H1 (cell line): ENCODE measurements at regions not wholly inside any gene's neighbourhood (a gene's known extent, or its start where the extent isn't known, plus 50 kb on each side); places are given as distances from the start of the nearest gene placed in this dataset.

Experiments used
- CTCF ChIA-PET: fragments of 300-600 bp; sonication (Branson Sonifier 250); formaldehyde crosslinking; loops from one replicate; lab custom pipeline; 2021; ENCODE audit not compliant: partially characterized antibody; lab: Charles Lee
- POLR2A ChIA-PET: fragments of 300-600 bp; sonication (Branson Sonifier 250); formaldehyde crosslinking; loops from one replicate; lab custom pipeline; 2021; ENCODE audit warnings: inconsistent platforms; ENCODE audit not compliant: partially characterized antibody; lab: Charles Lee
- DNase-seq, 2 experiments: peaks; one replicate each; pipeline versions ENCODE4 v3.0.0 to v3.0.0-alpha.2; 2010 to 2022; ENCODE audit warnings: low spot score in 2 of 2, low read depth in 1 of 2, mixed read lengths in 1 of 2
- FAIRE-seq: peaks from 2 replicates; lab custom pipeline; 2011; peaks lifted over from hg19 to GRCh38; lab: Jason Lieb, UNC
- H2AFZ ChIP-seq: 2 replicates; pipeline ENCODE4 v1.8.1; 2012; ENCODE audit warnings: low read length, inconsistent platforms
- H2AK5ac ChIP-seq: 2 replicates; pipeline ENCODE4 v1.6.1; 2013; ENCODE audit warnings: low read depth, low read length
- H2BK120ac ChIP-seq: replicated peaks from 2 replicates; pipeline ENCODE3; 2013; ENCODE audit warnings: low read depth, low read length, inconsistent platforms
- H2BK12ac ChIP-seq: 2 replicates; pipeline ENCODE4 v1.6.1; 2013; ENCODE audit warnings: low read depth, low read length
- H2BK15ac ChIP-seq: 2 replicates; pipeline ENCODE4 v1.6.1; 2013; ENCODE audit warnings: low read length
- H2BK20ac ChIP-seq: 2 replicates; pipeline ENCODE4 v1.6.1; 2013; ENCODE audit warnings: low read length
- H2BK5ac ChIP-seq: 2 replicates; pipeline ENCODE4 v1.6.1; 2013; ENCODE audit warnings: low read depth, low read length
- H3K14ac ChIP-seq: 2 replicates; pipeline ENCODE4 v1.6.1; 2013; ENCODE audit warnings: inconsistent platforms; ENCODE audit not compliant: insufficient read length
- H3K18ac ChIP-seq: 2 replicates; pipeline ENCODE4 v1.6.1; 2013; ENCODE audit warnings: low read length; ENCODE audit errors: extremely low read depth
- H3K23ac ChIP-seq: 2 replicates; pipeline ENCODE4 v1.6.1; 2013; ENCODE audit warnings: inconsistent platforms; ENCODE audit not compliant: insufficient read length
- H3K23me2 ChIP-seq: 2 replicates; pipeline ENCODE4 v1.6.1; 2013; ENCODE audit warnings: low read depth, low read length
- H3K27ac ChIP-seq: 2 replicates; pipeline ENCODE4 v1.6.1; 2011; ENCODE audit warnings: low read depth, low read length, inconsistent platforms
- H3K27me3 ChIP-seq, 4 experiments: replicated peaks in 1 of 4; 1 replicate in 1 of 4; 2 replicates in 3 of 4; pipeline versions ENCODE4 v1.6.1 to v1.8.1; 2011 to 2013; ENCODE audit warnings: low read length in 3 of 4, mild to moderate bottlenecking in 3 of 4, inconsistent platforms in 2 of 4, mixed read lengths in 2 of 4, moderate library complexity in 1 of 4; ENCODE audit not compliant: control insufficient read depth in 3 of 4, insufficient read depth in 3 of 4; ENCODE audit errors: extremely low read depth in 1 of 4
- H3K36me3 ChIP-seq, 4 experiments: 2 replicates each; pipeline versions ENCODE4 v1.6.1 to v1.8.1; 2011 to 2013; ENCODE audit warnings: mild to moderate bottlenecking in 4 of 4, low read length in 3 of 4, moderate library complexity in 2 of 4, control low read depth in 1 of 4, inconsistent platforms in 1 of 4; ENCODE audit not compliant: insufficient read depth in 4 of 4, control insufficient read depth in 2 of 4
- H3K4ac ChIP-seq: replicated peaks from 2 replicates; pipeline ENCODE3; 2013; ENCODE audit warnings: low read length, low read depth, mixed read lengths, inconsistent platforms; ENCODE audit not compliant: insufficient read length
- H3K4me1 ChIP-seq, 4 experiments: replicated peaks in 1 of 4; 1 replicate in 1 of 4; 2 replicates in 3 of 4; pipeline versions ENCODE4 v1.6.1 to v1.8.1; 2011 to 2013; ENCODE audit warnings: low read length in 3 of 4, inconsistent platforms in 2 of 4, mixed read lengths in 1 of 4; ENCODE audit not compliant: insufficient read depth in 4 of 4, control insufficient read depth in 3 of 4
- H3K4me2 ChIP-seq, 2 experiments: 2 replicates each; pipeline versions ENCODE4 v1.6.1 to v1.8.1; 2011 to 2013; ENCODE audit warnings: low read depth in 2 of 2, low read length in 2 of 2, control low read depth in 1 of 2, inconsistent platforms in 1 of 2, mild to moderate bottlenecking in 1 of 2; ENCODE audit not compliant: insufficient read depth in 1 of 2
- H3K4me3 ChIP-seq, 4 experiments: fragments of 200-600, 300-600 bp in 1 of 4; sonication (generic), shearing (Covaris generic), sonication (Bioruptor Twin) in 1 of 4; 2 replicates each; pipeline versions ENCODE4 v1.5.1 to v1.8.1; 2011 to 2016; ENCODE audit warnings: low read length in 4 of 4, low read depth in 3 of 4, control low read depth in 2 of 4, inconsistent platforms in 2 of 4, mild to moderate bottlenecking in 2 of 4, mixed read lengths in 1 of 4, moderate library complexity in 1 of 4; ENCODE audit not compliant: insufficient read depth in 2 of 4; ENCODE audit errors: extremely low read depth in 1 of 4
- H3K56ac ChIP-seq: replicated peaks from 2 replicates; pipeline ENCODE3; 2013; ENCODE audit warnings: low read depth, mild to moderate bottlenecking, mixed read lengths, low read length, inconsistent platforms; ENCODE audit not compliant: insufficient read length
- H3K79me1 ChIP-seq: 2 replicates; pipeline ENCODE4 v1.6.1; 2013; ENCODE audit warnings: low read depth, low read length, control low read depth
- H3K79me2 ChIP-seq, 2 experiments: 2 replicates each; pipeline versions ENCODE4 v1.6.1 to v1.8.1; 2012 to 2013; ENCODE audit warnings: low read length in 2 of 2, mild to moderate bottlenecking in 2 of 2, inconsistent platforms in 1 of 2; ENCODE audit not compliant: insufficient read depth in 2 of 2, control insufficient read depth in 1 of 2
- H3K9ac ChIP-seq, 4 experiments: replicated peaks in 1 of 4; 1 replicate in 1 of 4; 2 replicates in 3 of 4; pipeline versions ENCODE4 v1.6.1 to v1.8.1; 2011 to 2013; ENCODE audit warnings: low read depth in 3 of 4, low read length in 3 of 4, control low read depth in 2 of 4, mild to moderate bottlenecking in 2 of 4, moderate library complexity in 2 of 4, inconsistent platforms in 1 of 4; ENCODE audit errors: extremely low read depth in 1 of 4
- H3K9me3 ChIP-seq, 2 experiments: 2 replicates each; pipeline versions ENCODE4 v1.6.1 to v1.8.1; 2012 to 2013; ENCODE audit warnings: mild to moderate bottlenecking in 2 of 2, moderate library complexity in 2 of 2, control low read depth in 1 of 2, inconsistent platforms in 1 of 2, low read depth in 1 of 2, low read length in 1 of 2, mixed read lengths in 1 of 2; ENCODE audit not compliant: insufficient read depth in 2 of 2
- H4K20me1 ChIP-seq, 2 experiments: replicated peaks in 1 of 2; 2 replicates each; pipeline versions ENCODE3 to v1.8.1; 2011 to 2013; ENCODE audit warnings: inconsistent platforms in 2 of 2, low read length in 2 of 2, mild to moderate bottlenecking in 1 of 2; ENCODE audit not compliant: insufficient read depth in 2 of 2, control insufficient read depth in 1 of 2
- H4K5ac ChIP-seq: 2 replicates; pipeline ENCODE4 v1.6.1; 2013; ENCODE audit warnings: low read length, low read depth, mixed read lengths, inconsistent platforms; ENCODE audit not compliant: insufficient read length
- H4K8ac ChIP-seq: 2 replicates; pipeline ENCODE4 v1.8.0; 2013; ENCODE audit warnings: mild to moderate bottlenecking, moderate library complexity, low read length, inconsistent platforms; ENCODE audit not compliant: insufficient read depth; ENCODE audit errors: extremely low read depth
- H4K91ac ChIP-seq: replicated peaks from 2 replicates; pipeline ENCODE3; 2013; ENCODE audit warnings: low read length, mixed read lengths, inconsistent platforms; ENCODE audit not compliant: insufficient read length
- ATF2 ChIP-seq: IDR thresholded peaks from 2 replicates; pipeline ENCODE4 v1.6.1; 2012; ENCODE audit warnings: low read length, inconsistent platforms
- BACH1 ChIP-seq: IDR thresholded peaks from 2 replicates; pipeline ENCODE4 v1.6.1; 2012; ENCODE audit warnings: low read length, improper control_type of control experiment
- BCL11A ChIP-seq, 2 experiments: IDR thresholded peaks; one replicate each; pipeline ENCODE4 v1.6.1; 2011; ENCODE audit warnings: low read depth in 2 of 2, low read length in 2 of 2, mild to moderate bottlenecking in 2 of 2
- CEBPB ChIP-seq: IDR thresholded peaks from 2 replicates; pipeline ENCODE4 v1.6.1; 2012; ENCODE audit warnings: low read depth, low read length
- CHD2 ChIP-seq: IDR thresholded peaks from 2 replicates; pipeline ENCODE4 v1.6.1; 2012; ENCODE audit warnings: low read length, improper control_type of control experiment
- CREB1 ChIP-seq: IDR thresholded peaks from 2 replicates; pipeline ENCODE4 v1.6.1; 2012; ENCODE audit warnings: inconsistent platforms
- EZH2 ChIP-seq: fragments of 200-600 bp; sonication (generic); IDR thresholded peaks from 2 replicates; pipeline ENCODE4 v1.7.1; 2012; ENCODE audit warnings: low read depth, mild to moderate bottlenecking, moderate library complexity, low read length, inconsistent platforms; ENCODE audit not compliant: severe bottlenecking
- GTF2F1 ChIP-seq: IDR thresholded peaks from 2 replicates; pipeline ENCODE4 v1.6.1; 2012; ENCODE audit warnings: low read depth, low read length, improper control_type of control experiment, borderline replicate concordance
- HDAC6 ChIP-seq: IDR thresholded peaks from one replicate; pipeline ENCODE4 v1.7.1; 2012; ENCODE audit warnings: low read depth, mild to moderate bottlenecking, inconsistent platforms, low read length, moderate library complexity
- MAX ChIP-seq: IDR thresholded peaks from 2 replicates; pipeline ENCODE4 v1.6.1; 2012; ENCODE audit warnings: inconsistent platforms
- RFX5 ChIP-seq: IDR thresholded peaks from 2 replicates; pipeline ENCODE4 v1.6.1; 2011; ENCODE audit warnings: low read depth, low read length, improper control_type of control experiment, borderline replicate concordance
- RNF2 ChIP-seq: fragments of 200-900, 300-1000 bp; sonication (generic); IDR thresholded peaks from 2 replicates; pipeline ENCODE4 v1.7.1; 2016; ENCODE audit warnings: borderline replicate concordance, low read depth, mild to moderate bottlenecking, antibody characterized with exemption, low read length; ENCODE audit not compliant: poor library complexity, severe bottlenecking; ENCODE audit errors: missing control alignments
- TAF1 ChIP-seq: IDR thresholded peaks from 2 replicates; pipeline ENCODE4 v1.6.1; 2011; ENCODE audit warnings: mild to moderate bottlenecking, low read depth, low read length
- TAF7 ChIP-seq: optimal IDR thresholded peaks from 2 replicates; pipeline ENCODE3; 2011; ENCODE audit warnings: low read depth, mild to moderate bottlenecking, inconsistent platforms, low read length, moderate library complexity, borderline replicate concordance
- WGBS, 2 experiments: shearing (Covaris generic) in 1 of 2; methylation state at CpG; one replicate each; pipeline versions ENCODE4 v1.1.6 to v1.1.7; 2013 to 2015; ENCODE audit warnings: low lambda C conversion rate in 2 of 2, mixed read lengths in 2 of 2, inconsistent platforms in 1 of 2, low coverage in 1 of 2, missing lambda C conversion rate in 1 of 2; ENCODE audit not compliant: insufficient replicate concordance in 2 of 2, insufficient coverage in 1 of 2, insufficient read length in 1 of 2; ENCODE audit errors: extremely low coverage in 1 of 2, missing lambda C conversion rate in 1 of 2; 5-methylcytosine and 5-hydroxymethylcytosine counted together

GRCh38 chr12:78271546-78271945 lies 440.9 kb downstream of the NAV3 start:
- Histone ChIP-seq H3K4ac (no peak overlapping the region), H3K23me2 (no peaks in the 10 kb centered on the region), H4K91ac (no peak overlapping the region), H3K14ac (no peak overlapping the region), H2BK120ac (no peak overlapping the region), H2AFZ (no peak overlapping the region), H3K79me1 (no peaks in the 10 kb centered on the region), H3K27ac (no peak overlapping the region), H3K4me3 (no peak overlapping the region), H2BK15ac (no peak overlapping the region), H2AK5ac (no peak overlapping the region), H3K4me2 (no peak overlapping the region), H3K56ac (no peak overlapping the region), H4K20me1 (no peaks in the 10 kb centered on the region), H3K9me3 (no peaks in the 10 kb centered on the region), H3K27me3 (no peaks in the 10 kb centered on the region), H3K9ac (no peak overlapping the region), H2BK5ac (no peak overlapping the region), H3K23ac (no peak overlapping the region), H3K36me3 (no peaks in the 10 kb centered on the region), H3K4me1 (no peaks in the 10 kb centered on the region), H4K8ac (no peak overlapping the region), H3K79me2 (no peaks in the 10 kb centered on the region), H3K18ac (no peak overlapping the region), H2BK12ac (no peak overlapping the region), H4K5ac (no peak overlapping the region), H2BK20ac (no peak overlapping the region)
- WGBS, 2 experiments: 100% methylated on average over 3 of the region's 3 CpGs; no CpG with 5 or more reads in 1 of the 2 experiments
- no peak for FAIRE-seq
- POLR2A ChIA-PET: no interaction called here
- no peak for DNase-seq
- CTCF ChIA-PET: interaction anchor here (0.7 kb wide), 1 partner anchor 18 kb away, joined by 3 read pairs; no protein-coding TSS in a partner anchor
- TF ChIP-seq BCL11A (IDR thresholded peaks at IDR 0.05; ENCODE audit: low read depth in 2 of 2, low read length in 2 of 2) (no peak), EZH2 (no peak), GTF2F1 (no peak), CHD2 (no peak), TAF7 (no peak), ATF2 (no peak), RNF2 (no peak), TAF1 (no peak), MAX (no peak), RFX5 (no peak), HDAC6 (no peak), CREB1 (no peak), CEBPB (no peak), BACH1 (no peak)
